ENCODE measurements at regions not wholly inside any gene's neighbourhood (a gene's known extent, or its start where the extent isn't known, plus 50 kb on each side); places are given as distances from the start of the nearest gene placed in this dataset.

DNA sequence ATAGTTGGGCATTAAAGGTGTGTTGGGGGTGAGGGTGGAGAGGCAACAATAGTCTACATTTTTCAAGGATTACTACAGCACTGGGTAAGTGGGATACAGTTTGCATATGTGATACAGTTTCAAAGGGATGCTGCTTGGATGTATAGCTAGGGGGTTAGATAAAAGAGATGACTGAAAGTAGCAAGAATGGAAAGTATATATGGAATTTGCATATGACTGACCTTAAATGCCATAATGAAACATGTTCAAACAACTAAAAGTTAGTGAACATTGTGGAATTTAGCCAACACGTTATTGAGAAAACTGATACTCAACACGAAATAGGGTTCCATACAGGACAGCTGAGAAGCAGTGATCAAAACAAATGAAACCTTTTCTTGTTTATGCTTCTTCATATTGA, 124.8 kb upstream of the CHRM3 start:
- no peak overlapping the region for H3K27ac ChIP-seq (ENCODE audit: extremely low read length, insufficient read depth, low read length)
- no peak overlapping the region for H3K4me2 ChIP-seq (ENCODE audit: low read depth, low read length)
- H3K79me2 ChIP-seq (ENCODE audit: insufficient read depth, low read length) = no peaks in the 10 kb centered on the region
- H3K4me3 ChIP-seq (replicated peaks in 1 of 3; ENCODE audit: insufficient read depth in 1 of 3, low read depth in 2 of 3, low read length in 3 of 3) = no peak overlapping the region
- FAIRE-seq = no peak
- intact Hi-C loops (cut with micrococcal nuclease; ENCODE audit: unreplicated experiment) (no loop called here), in situ Hi-C loops (cut with HindIII; ENCODE audit: extremely low pct_ligation_motif_present, low pct_unique_long_range_greater_than_20kb) (no loop called here)
- BruUV-seq (replicated peaks) = no TSS peak
- no peak overlapping the region for H3K9ac ChIP-seq (ENCODE audit: insufficient read depth, low read depth, low read length)
- no peak for DNase-seq (ENCODE audit: low spot score)
- no peaks in the 10 kb centered on the region for H3K27me3 ChIP-seq (ENCODE audit: control insufficient read depth in 1 of 2, insufficient read depth in 2 of 2, low read length in 2 of 2)
- TF ChIP-seq ZNF143 (CRISPR knock-in tag; IDR thresholded peaks at IDR 0.05) (no peak), ZNF557 (CRISPR knock-in tag; IDR thresholded peaks at IDR 0.05) (no peak), ZNF446 (CRISPR knock-in tag; IDR thresholded peaks at IDR 0.05) (no peak)
- TF ChIP-seq, protein P1, sequence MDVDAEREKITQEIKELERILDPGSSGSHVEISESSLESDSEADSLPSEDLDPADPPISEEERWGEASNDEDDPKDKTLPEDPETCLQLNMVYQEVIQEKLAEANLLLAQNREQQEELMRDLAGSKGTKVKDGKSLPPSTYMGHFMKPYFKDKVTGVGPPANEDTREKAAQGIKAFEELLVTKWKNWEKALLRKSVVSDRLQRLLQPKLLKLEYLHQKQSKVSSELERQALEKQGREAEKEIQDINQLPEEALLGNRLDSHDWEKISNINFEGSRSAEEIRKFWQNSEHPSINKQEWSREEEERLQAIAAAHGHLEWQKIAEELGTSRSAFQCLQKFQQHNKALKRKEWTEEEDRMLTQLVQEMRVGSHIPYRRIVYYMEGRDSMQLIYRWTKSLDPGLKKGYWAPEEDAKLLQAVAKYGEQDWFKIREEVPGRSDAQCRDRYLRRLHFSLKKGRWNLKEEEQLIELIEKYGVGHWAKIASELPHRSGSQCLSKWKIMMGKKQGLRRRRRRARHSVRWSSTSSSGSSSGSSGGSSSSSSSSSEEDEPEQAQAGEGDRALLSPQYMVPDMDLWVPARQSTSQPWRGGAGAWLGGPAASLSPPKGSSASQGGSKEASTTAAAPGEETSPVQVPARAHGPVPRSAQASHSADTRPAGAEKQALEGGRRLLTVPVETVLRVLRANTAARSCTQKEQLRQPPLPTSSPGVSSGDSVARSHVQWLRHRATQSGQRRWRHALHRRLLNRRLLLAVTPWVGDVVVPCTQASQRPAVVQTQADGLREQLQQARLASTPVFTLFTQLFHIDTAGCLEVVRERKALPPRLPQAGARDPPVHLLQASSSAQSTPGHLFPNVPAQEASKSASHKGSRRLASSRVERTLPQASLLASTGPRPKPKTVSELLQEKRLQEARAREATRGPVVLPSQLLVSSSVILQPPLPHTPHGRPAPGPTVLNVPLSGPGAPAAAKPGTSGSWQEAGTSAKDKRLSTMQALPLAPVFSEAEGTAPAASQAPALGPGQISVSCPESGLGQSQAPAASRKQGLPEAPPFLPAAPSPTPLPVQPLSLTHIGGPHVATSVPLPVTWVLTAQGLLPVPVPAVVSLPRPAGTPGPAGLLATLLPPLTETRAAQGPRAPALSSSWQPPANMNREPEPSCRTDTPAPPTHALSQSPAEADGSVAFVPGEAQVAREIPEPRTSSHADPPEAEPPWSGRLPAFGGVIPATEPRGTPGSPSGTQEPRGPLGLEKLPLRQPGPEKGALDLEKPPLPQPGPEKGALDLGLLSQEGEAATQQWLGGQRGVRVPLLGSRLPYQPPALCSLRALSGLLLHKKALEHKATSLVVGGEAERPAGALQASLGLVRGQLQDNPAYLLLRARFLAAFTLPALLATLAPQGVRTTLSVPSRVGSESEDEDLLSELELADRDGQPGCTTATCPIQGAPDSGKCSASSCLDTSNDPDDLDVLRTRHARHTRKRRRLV (CRISPR knock-in tag; IDR thresholded peaks at IDR 0.05) = no peak
- TF ChIP-seq, protein P2, sequence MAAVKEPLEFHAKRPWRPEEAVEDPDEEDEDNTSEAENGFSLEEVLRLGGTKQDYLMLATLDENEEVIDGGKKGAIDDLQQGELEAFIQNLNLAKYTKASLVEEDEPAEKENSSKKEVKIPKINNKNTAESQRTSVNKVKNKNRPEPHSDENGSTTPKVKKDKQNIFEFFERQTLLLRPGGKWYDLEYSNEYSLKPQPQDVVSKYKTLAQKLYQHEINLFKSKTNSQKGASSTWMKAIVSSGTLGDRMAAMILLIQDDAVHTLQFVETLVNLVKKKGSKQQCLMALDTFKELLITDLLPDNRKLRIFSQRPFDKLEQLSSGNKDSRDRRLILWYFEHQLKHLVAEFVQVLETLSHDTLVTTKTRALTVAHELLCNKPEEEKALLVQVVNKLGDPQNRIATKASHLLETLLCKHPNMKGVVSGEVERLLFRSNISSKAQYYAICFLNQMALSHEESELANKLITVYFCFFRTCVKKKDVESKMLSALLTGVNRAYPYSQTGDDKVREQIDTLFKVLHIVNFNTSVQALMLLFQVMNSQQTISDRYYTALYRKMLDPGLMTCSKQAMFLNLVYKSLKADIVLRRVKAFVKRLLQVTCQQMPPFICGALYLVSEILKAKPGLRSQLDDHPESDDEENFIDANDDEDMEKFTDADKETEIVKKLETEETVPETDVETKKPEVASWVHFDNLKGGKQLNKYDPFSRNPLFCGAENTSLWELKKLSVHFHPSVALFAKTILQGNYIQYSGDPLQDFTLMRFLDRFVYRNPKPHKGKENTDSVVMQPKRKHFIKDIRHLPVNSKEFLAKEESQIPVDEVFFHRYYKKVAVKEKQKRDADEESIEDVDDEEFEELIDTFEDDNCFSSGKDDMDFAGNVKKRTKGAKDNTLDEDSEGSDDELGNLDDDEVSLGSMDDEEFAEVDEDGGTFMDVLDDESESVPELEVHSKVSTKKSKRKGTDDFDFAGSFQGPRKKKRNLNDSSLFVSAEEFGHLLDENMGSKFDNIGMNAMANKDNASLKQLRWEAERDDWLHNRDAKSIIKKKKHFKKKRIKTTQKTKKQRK (IDR thresholded peaks at IDR 0.05; ENCODE audit: low read length) = no peak
- ChIA-PET CTCF (ENCODE audit: low intra/inter-chr PET ratio, low total read pairs) (no interaction called here), POLR2A (no interaction called here)
- H3K9me3 ChIP-seq (ENCODE audit: low read length) = peaks cover 72% of the 10 kb centered on the region
- no peaks in the 10 kb centered on the region for H3K36me3 ChIP-seq (replicated peaks in 1 of 2; ENCODE audit: control insufficient read depth in 1 of 2, insufficient read depth in 2 of 2, low read length in 2 of 2)
- no peaks in the 10 kb centered on the region for H3K4me1 ChIP-seq (ENCODE audit: insufficient read depth, low read length)
- WGBS (ENCODE audit: low lambda C conversion rate) = 2% methylated on average over 2 of the region's 2 CpGs
- no peak overlapping the region for H2AFZ ChIP-seq (ENCODE audit: low read length)
- no peak for ATAC-seq
- no peaks in the 10 kb centered on the region for H4K20me1 ChIP-seq (ENCODE audit: insufficient read depth, low read length)
